Neural progenitor cell (in vitro differentiated cells): ENCODE measurements at regions not wholly inside any gene's neighbourhood (a gene's known extent, or its start where the extent isn't known, plus 50 kb on each side); places are given as distances from the start of the nearest gene placed in this dataset.

Experiments used
- EZH2 ChIP-seq: fragments of 200-600 bp; sonication (generic); IDR thresholded peaks from 2 replicates; pipeline ENCODE4 v1.6.1; 2017; ENCODE audit warnings: antibody characterized with exemption, mild to moderate bottlenecking, moderate library complexity
- TF ChIP-seq, protein P1 (sequence below): fragments of 200-600 bp; sonication (generic); IDR thresholded peaks from 2 replicates; pipeline ENCODE4 v1.5.1; 2017; ENCODE audit warnings: antibody characterized with exemption, mild to moderate bottlenecking

DNA sequence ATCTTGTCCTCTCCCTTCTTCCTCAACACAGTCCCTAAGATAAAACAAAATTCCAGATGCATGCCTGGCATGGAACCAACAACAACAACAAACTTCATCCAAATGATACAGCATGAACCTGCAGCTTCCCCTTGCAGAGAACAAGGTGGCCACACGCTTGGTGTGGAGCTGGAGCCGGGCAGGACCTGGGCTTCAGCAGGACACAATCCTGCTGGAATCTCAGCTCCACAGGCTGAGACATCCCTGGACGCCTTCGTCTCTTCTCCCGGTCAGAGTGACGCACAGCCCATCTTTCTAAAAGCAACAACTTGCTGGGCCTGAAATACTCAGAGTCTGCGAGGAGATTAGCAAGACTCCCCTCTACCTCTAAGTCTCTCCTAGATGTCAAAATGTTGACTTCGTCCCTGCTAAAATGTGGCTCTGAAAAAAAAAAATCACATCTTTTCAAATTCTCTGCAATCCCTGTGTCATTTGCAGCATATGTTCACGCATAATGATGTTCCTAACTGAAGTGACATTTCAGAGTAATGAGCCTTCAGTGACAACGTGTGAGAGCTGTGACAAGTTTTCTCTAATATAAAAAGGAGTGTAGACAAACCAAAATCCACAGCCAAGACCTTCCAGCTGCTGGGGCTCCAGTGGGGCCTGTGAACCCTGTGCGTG is 1232.3 kb downstream of the TBC1D22A start:
- TF ChIP-seq, protein P1, sequence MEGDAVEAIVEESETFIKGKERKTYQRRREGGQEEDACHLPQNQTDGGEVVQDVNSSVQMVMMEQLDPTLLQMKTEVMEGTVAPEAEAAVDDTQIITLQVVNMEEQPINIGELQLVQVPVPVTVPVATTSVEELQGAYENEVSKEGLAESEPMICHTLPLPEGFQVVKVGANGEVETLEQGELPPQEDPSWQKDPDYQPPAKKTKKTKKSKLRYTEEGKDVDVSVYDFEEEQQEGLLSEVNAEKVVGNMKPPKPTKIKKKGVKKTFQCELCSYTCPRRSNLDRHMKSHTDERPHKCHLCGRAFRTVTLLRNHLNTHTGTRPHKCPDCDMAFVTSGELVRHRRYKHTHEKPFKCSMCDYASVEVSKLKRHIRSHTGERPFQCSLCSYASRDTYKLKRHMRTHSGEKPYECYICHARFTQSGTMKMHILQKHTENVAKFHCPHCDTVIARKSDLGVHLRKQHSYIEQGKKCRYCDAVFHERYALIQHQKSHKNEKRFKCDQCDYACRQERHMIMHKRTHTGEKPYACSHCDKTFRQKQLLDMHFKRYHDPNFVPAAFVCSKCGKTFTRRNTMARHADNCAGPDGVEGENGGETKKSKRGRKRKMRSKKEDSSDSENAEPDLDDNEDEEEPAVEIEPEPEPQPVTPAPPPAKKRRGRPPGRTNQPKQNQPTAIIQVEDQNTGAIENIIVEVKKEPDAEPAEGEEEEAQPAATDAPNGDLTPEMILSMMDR, result no peak
- no peak for TF ChIP-seq EZH2
